Gastrocnemius medialis (tissue), 4 donors: ENCODE measurements at regions not wholly inside any gene's neighbourhood (a gene's known extent, or its start where the extent isn't known, plus 50 kb on each side); places are given as distances from the start of the nearest gene placed in this dataset.

Source experiments
- POLR2A ChIP-seq, 2 donors: fragments of 450-650 bp; IDR thresholded peaks; one replicate each; pipeline ENCODE4 v1.6.1; 2017; ENCODE audit warnings: antibody characterized with exemption in 2 of 2, mild to moderate bottlenecking in 2 of 2, moderate library complexity in 2 of 2
- TF ChIP-seq, protein P1 (sequence below), 5 experiments: fragments of 450-650 bp in 3 of 5; fragments of 200-600 bp in 2 of 5; sonication (generic) in 2 of 5; IDR thresholded peaks in 4 of 5; conservative IDR thresholded peaks in 1 of 5; 1 replicate in 4 of 5; 2 replicates in 1 of 5; pipeline ENCODE4 v1.5.1; 2016 to 2019; ENCODE audit warnings: antibody characterized with exemption in 5 of 5, mild to moderate bottlenecking in 3 of 5, moderate library complexity in 3 of 5

DNA sequence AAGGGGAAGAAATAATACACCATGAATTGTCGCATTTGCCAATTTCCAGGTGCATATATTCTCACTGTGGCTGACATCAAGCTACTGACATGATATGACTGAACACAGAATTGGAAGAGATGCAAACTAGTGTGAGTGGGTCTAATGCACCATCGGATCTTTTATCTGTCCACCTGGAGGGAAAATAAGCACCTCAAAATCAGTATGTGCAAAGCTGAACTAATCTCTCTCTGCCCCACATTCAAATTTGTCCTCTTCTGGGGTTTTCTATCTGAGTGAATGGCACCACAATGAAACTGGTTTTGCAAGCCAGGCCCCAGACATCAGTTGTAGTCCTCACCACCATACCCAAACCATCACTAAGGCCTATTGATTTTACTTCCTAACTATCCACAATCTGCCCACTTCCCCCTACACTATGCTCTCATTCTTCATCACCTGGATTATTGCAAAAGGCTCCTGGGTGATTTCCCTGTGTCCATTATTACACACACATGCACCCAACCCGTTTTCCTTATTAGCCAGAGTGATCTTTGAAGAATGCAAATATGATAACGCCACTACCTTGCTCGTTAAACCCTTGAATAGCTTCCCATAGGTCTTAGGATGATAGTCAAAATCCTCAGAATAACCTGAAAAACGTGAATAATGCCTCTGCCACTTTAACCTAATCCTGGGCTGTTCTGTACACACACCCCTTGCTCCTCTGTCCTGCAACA, 159.0 kb upstream of the GMDS start:
- TF ChIP-seq, protein P1, sequence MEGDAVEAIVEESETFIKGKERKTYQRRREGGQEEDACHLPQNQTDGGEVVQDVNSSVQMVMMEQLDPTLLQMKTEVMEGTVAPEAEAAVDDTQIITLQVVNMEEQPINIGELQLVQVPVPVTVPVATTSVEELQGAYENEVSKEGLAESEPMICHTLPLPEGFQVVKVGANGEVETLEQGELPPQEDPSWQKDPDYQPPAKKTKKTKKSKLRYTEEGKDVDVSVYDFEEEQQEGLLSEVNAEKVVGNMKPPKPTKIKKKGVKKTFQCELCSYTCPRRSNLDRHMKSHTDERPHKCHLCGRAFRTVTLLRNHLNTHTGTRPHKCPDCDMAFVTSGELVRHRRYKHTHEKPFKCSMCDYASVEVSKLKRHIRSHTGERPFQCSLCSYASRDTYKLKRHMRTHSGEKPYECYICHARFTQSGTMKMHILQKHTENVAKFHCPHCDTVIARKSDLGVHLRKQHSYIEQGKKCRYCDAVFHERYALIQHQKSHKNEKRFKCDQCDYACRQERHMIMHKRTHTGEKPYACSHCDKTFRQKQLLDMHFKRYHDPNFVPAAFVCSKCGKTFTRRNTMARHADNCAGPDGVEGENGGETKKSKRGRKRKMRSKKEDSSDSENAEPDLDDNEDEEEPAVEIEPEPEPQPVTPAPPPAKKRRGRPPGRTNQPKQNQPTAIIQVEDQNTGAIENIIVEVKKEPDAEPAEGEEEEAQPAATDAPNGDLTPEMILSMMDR (IDR thresholded peaks at IDR 0.05 in 4 of 5, conservative IDR thresholded peaks at IDR 0.05 in 1 of 5), result no peak
- no peak for TF ChIP-seq POLR2A (IDR thresholded peaks at IDR 0.05)
